ENCODE measurements at regions not wholly inside any gene's neighbourhood (a gene's known extent, or its start where the extent isn't known, plus 50 kb on each side); places are given as distances from the start of the nearest gene placed in this dataset.
A peak's percentile ranks its signal among the peaks of the same experiment; 100 is the strongest.

GRCh38 chr12:33587784-33588712, 148.4 kb upstream of the SYT10 start:
- no peak for DNase-seq
- H2BK5ac ChIP-seq (ENCODE audit: insufficient read length, low read length) = no peak overlapping the region
- H3K4me1 ChIP-seq (ENCODE audit: insufficient read depth, low read length) = peaks cover 13% of the 10 kb centered on the region
- no peak overlapping the region for H4K8ac ChIP-seq (replicated peaks; ENCODE audit: insufficient read length, low read depth, low read length)
- H4K20me1 ChIP-seq (ENCODE audit: control insufficient read depth, insufficient read depth, insufficient read length) = no peaks in the 10 kb centered on the region
- no peak overlapping the region for H2BK15ac ChIP-seq (ENCODE audit: low read depth, low read length)
- H3K9me3 Mint-ChIP-seq = no peaks in the 10 kb centered on the region
- no peak overlapping the region for H4K5ac ChIP-seq (ENCODE audit: insufficient read length, low read depth, low read length)
- H2BK12ac ChIP-seq (ENCODE audit: insufficient read length, low read depth, low read length) = no peak overlapping the region
- no peaks in the 10 kb centered on the region for H3K27me3 ChIP-seq (ENCODE audit: insufficient read depth, low read length)
- no peaks in the 10 kb centered on the region for H3K79me2 ChIP-seq (ENCODE audit: insufficient read depth, low read length)
- H3K4me3 Mint-ChIP-seq = peak overlapping the region in 1 of 2 experiments; percentile 39; a peak in 1 of 5 replicates
- H3K27ac Mint-ChIP-seq = peak overlapping the region; percentile 70 to 94 (median 87)
- TF ChIP-seq CTCF (conservative IDR thresholded peaks at IDR 0.05) = no peak
- no peak overlapping the region for H2AK5ac ChIP-seq (ENCODE audit: insufficient read length, low read length)
- no peak overlapping the region for H3K23ac ChIP-seq (ENCODE audit: insufficient read length, low read depth, low read length)
- no CpG with 5 or more reads among the region's 8 CpGs for WGBS (ENCODE audit: extremely low coverage, insufficient read length, low lambda C conversion rate)
- no peaks in the 10 kb centered on the region for H3K9me3 ChIP-seq (ENCODE audit: control insufficient read depth, low read depth, low read length)
- no peaks in the 10 kb centered on the region for H3K27me3 Mint-ChIP-seq (ENCODE audit: low read depth)
- H3K4me2 ChIP-seq (ENCODE audit: insufficient read depth, insufficient read length, low read length) = peak overlapping the region; percentile 12
- H3K36me3 Mint-ChIP-seq (ENCODE audit: insufficient read depth in 1 of 3, low read depth in 3 of 3) = 0 out of 7 replicates have a peak, but pooled peaks cover 0 to 3% (median 0%) of the 10 kb centered on the region in 3 experiments
- H2AFZ ChIP-seq (ENCODE audit: low read length) = no peak overlapping the region
- no peak overlapping the region for H3K9ac ChIP-seq (ENCODE audit: extremely low read depth, insufficient read length, low read length)
- peak overlapping the region; percentile 30 for H3K27ac ChIP-seq (ENCODE audit: insufficient read length, low read depth, low read length)
- no peak overlapping the region for H2BK120ac ChIP-seq (ENCODE audit: low read depth, low read length, poor library complexity, severe bottlenecking)
- no peak overlapping the region for H4K91ac ChIP-seq (ENCODE audit: insufficient read length, low read depth, low read length)
- H3K4me1 Mint-ChIP-seq = peaks cover 38 to 42% of the 10 kb centered on the region in 2 experiments
- no peak overlapping the region for H3K14ac ChIP-seq (ENCODE audit: insufficient read depth, low read length)
- H3K18ac ChIP-seq (ENCODE audit: insufficient read length, low read depth, low read length) = no peak overlapping the region
- no peaks in the 10 kb centered on the region for H3K23me2 ChIP-seq (ENCODE audit: insufficient read length, low read depth, low read length, poor library complexity, severe bottlenecking)
- H3T11ph ChIP-seq (ENCODE audit: low read length) = no peak overlapping the region
- no peak overlapping the region for H3K4ac ChIP-seq (ENCODE audit: low read depth, low read length)
- no peaks in the 10 kb centered on the region for H3K79me1 ChIP-seq (ENCODE audit: insufficient read depth, low read depth, low read length, poor library complexity, severe bottlenecking)
- no peak overlapping the region for H3K56ac ChIP-seq (ENCODE audit: insufficient read length, low read depth, low read length)
- no peak overlapping the region for H2BK20ac ChIP-seq (ENCODE audit: low read depth, low read length, poor library complexity, severe bottlenecking)

Data from H9 (cell line).